ENCODE measurements at regions not wholly inside any gene's neighbourhood (a gene's known extent, or its start where the extent isn't known, plus 50 kb on each side); places are given as distances from the start of the nearest gene placed in this dataset.

- Histone ChIP-seq H4K20me1 (ENCODE audit: control insufficient read depth, insufficient read depth, insufficient read length) (no peaks in the 10 kb centered on the region), H3K9ac (ENCODE audit: extremely low read depth, insufficient read length, low read length) (no peak overlapping the region), H2BK5ac (ENCODE audit: insufficient read length, low read length) (no peak overlapping the region), H2BK15ac (ENCODE audit: low read depth, low read length) (no peak overlapping the region), H3K79me1 (ENCODE audit: insufficient read depth, low read depth, low read length, poor library complexity, severe bottlenecking) (no peaks in the 10 kb centered on the region), H2BK120ac (ENCODE audit: low read depth, low read length, poor library complexity, severe bottlenecking) (no peak overlapping the region), H3K23me2 (ENCODE audit: insufficient read length, low read depth, low read length, poor library complexity, severe bottlenecking) (no peaks in the 10 kb centered on the region), H2BK20ac (ENCODE audit: low read depth, low read length, poor library complexity, severe bottlenecking) (no peak overlapping the region), H2AK5ac (ENCODE audit: insufficient read length, low read length) (no peak overlapping the region), H3T11ph (ENCODE audit: low read length) (no peak overlapping the region), H2BK12ac (ENCODE audit: insufficient read length, low read depth, low read length) (no peak overlapping the region), H3K56ac (ENCODE audit: insufficient read length, low read depth, low read length) (no peak overlapping the region), H3K27ac (ENCODE audit: insufficient read length, low read depth, low read length) (no peak overlapping the region), H3K18ac (ENCODE audit: insufficient read length, low read depth, low read length) (no peak overlapping the region), H3K79me2 (ENCODE audit: insufficient read depth, low read length) (no peaks in the 10 kb centered on the region), H3K4me1 (ENCODE audit: insufficient read depth, low read length) (no peaks in the 10 kb centered on the region; the same call in 1 of the 2 replicates), H2AFZ (ENCODE audit: low read length) (no peak overlapping the region), H4K5ac (ENCODE audit: insufficient read length, low read depth, low read length) (no peak overlapping the region), H3K9me3 (ENCODE audit: control insufficient read depth, low read depth, low read length) (no peaks in the 10 kb centered on the region), H4K8ac (replicated peaks; ENCODE audit: insufficient read length, low read depth, low read length) (no peak overlapping the region), H3K23ac (ENCODE audit: insufficient read length, low read depth, low read length) (no peak overlapping the region), H4K91ac (ENCODE audit: insufficient read length, low read depth, low read length) (no peak overlapping the region), H3K4me2 (ENCODE audit: insufficient read depth, insufficient read length, low read length) (no peak overlapping the region), H3K14ac (ENCODE audit: insufficient read depth, low read length) (no peak overlapping the region), H3K4ac (ENCODE audit: low read depth, low read length) (no peak overlapping the region), H3K27me3 (ENCODE audit: insufficient read depth, low read length) (no peaks in the 10 kb centered on the region)
- Mint-ChIP-seq H3K9me3 (no peaks in the 10 kb centered on the region), H3K36me3 (ENCODE audit: insufficient read depth in 1 of 3, low read depth in 3 of 3) (no peaks in the 10 kb centered on the region), H3K27ac (no peak overlapping the region), H3K4me1 (peaks cover 0 to 3% of the 10 kb centered on the region in 2 experiments; a peak in 1 of 4 replicates), H3K27me3 (ENCODE audit: low read depth) (no peaks in the 10 kb centered on the region), H3K4me3 (no peak overlapping the region)
- TF ChIP-seq, protein P1, sequence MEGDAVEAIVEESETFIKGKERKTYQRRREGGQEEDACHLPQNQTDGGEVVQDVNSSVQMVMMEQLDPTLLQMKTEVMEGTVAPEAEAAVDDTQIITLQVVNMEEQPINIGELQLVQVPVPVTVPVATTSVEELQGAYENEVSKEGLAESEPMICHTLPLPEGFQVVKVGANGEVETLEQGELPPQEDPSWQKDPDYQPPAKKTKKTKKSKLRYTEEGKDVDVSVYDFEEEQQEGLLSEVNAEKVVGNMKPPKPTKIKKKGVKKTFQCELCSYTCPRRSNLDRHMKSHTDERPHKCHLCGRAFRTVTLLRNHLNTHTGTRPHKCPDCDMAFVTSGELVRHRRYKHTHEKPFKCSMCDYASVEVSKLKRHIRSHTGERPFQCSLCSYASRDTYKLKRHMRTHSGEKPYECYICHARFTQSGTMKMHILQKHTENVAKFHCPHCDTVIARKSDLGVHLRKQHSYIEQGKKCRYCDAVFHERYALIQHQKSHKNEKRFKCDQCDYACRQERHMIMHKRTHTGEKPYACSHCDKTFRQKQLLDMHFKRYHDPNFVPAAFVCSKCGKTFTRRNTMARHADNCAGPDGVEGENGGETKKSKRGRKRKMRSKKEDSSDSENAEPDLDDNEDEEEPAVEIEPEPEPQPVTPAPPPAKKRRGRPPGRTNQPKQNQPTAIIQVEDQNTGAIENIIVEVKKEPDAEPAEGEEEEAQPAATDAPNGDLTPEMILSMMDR (conservative IDR thresholded peaks at IDR 0.05): no peak
- WGBS (ENCODE audit: extremely low coverage, insufficient read length, low lambda C conversion rate): no CpG with 5 or more reads among the region's 4 CpGs
- DNase-seq: no peak
Observed at GRCh38 chr6:120164531-120164930, 815.0 kb upstream of the MAN1A1 start.

Data from H9 (cell line).